ENCODE measurements at regions not wholly inside any gene's neighbourhood (a gene's known extent, or its start where the extent isn't known, plus 50 kb on each side); places are given as distances from the start of the nearest gene placed in this dataset.

DNA sequence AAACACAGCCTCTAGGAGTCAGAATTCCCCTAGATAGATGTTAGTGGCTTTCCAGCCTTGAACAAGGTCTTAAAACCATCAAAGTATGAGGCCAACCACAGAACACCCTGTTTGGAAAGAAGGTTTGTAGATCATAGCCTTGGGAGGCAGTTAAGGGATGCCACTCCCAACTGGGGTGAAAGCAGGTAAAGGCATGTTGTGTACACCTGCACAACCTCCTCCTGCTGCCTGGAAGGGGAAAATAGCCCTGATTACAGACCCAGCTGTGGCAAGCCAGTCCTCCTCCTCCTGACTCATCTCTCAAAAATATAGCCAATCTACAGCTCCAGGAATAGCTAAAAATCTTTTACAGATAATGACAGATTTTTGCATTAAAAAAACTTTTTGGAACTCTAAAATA is 108.1 kb downstream of the RBM43 start:
- no peak for DNase-seq

DNA sequence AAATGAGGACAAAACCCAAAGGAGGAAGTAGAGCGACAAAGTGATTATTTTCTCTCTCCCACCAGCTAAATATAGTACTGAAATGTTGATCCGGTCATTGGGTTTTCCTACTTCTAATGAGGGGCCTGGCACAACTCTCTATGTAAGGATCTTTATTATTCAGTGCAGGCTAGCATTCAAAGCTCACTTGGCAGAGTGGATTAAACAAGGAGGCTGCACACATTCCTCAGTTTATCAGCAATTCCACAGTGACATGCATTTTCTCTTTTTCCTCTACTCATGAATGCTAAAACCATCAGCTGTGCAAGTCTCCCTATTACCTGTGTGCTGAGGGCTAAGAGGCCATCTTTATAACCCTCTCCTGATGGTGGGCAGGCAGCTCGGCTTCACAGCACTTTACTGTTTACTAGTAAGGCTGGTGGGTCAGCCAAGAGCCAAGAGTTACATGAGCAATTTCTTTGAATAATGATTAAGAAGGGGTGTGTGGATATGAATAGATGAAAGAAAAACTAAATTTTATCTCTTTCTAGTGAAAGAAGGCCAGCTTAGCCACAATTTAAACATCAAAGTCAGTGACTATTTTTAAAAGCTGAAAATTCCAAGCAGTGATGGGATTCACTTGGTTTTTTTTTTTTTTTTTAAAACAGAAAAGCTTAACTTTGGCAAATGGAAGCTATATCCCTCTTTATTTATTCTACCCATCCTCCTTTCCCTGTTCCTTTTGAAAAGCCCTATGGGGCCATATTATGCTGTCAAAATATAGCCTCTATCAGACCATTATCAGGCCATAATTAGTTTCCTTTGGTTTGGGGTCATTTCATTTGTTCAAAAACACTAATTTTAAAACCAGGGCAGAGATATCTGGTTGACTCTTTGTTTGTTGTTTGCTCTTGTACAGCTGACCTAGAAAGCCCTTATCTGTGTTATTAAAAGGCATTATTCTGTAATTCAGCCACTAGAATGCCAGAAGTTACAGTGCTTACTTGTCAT is 111.0 kb downstream of the RBM43 start:
- DNase-seq, result no peak

DNA sequence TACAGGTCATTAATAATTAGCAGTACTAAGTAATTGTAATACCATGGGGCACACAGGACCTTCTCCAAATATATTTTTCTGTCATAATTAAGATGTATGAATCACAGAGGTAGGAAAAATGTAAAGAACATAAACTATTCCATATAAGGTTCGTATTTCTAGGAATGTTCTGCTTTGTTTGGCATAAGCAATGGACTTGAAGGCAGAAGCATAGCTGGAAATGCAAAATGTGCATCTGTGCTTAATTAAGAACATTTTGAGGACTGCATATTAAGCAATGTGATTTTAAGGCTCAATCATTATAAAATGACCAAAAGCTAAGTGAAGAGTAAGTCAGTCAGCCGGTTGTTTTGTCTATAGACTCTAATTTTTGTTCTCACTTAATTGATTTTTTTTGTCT is 123.2 kb downstream of the RBM43 start:
- no peak for DNase-seq

DNA sequence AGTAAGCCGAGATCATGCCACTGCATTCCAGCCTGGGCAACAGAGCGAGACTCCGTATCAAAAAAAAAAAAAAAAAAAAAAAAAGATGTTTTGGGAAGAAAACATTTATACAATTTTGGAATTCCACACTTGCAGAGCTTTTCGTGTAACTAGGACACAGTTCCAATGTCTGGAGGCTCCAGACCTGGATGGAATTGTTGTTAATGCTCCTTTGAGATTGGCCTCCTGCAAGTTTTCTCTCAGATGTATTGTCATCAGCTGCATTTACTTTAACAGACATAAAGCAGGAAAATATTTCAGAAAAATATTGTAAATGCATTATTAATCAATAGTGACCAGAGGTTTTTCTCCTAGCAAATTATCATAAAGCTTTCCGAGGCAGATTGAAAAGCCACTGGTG is 124.1 kb downstream of the RBM43 start:
- DNase-seq, result no peak

DNA sequence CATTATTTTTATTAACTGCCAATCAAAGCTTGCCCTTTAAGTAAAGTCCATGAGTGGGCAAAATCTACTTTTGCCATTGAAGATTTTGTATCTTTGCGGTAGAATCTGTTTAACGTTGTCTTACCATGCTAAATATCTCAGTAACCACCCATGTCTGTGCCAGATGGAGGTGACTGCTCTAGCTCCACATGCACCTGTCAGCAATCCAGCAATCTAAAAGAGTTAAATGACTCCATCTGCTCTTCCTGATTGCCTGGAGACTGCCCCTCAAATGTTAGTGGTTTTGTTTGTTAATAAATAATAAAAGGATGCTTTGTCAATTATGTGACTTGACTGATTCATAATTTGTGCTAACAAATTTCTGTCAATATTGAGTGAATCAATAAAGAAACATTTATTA is 141.7 kb downstream of the RBM43 start:
- DNase-seq, result no peak

DNA sequence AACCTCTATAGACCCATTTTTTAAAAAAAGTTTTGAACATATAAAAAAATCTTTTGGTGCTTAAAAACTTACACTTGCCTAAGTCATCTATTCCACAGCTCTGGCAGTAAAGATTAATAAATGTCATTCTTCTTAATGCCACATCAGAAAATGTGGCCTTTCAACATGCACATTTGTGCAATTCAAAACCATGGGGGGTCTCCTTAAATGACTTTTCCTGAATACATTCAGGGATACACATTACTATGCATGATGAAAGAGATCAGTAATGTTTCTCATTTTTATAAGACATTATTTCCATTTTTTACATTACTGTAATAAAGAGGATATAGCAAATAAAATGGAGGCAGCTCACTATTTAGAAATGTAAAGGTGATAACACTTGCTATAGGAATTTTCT is 142.3 kb downstream of the RBM43 start:
- no peak for DNase-seq

DNA sequence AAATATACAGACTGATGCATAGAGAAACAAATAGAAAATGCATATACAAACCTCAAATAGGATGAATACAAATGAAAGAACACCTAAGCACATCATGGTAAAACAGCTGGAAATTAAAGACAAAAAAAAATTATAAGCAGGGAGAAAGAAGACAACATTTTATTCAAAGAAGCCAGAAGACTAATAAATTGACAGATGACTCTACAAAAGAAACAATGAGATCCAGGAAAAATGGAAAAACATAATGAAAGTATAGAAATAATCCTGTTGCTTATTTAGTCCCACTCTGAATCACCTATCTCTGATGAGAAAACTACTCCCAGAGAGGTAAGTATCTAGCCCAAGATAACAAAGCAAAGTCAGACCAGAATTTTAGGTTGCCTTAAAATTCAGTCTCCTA is 143.4 kb downstream of the RBM43 start:
- DNase-seq, result no peak

DNA sequence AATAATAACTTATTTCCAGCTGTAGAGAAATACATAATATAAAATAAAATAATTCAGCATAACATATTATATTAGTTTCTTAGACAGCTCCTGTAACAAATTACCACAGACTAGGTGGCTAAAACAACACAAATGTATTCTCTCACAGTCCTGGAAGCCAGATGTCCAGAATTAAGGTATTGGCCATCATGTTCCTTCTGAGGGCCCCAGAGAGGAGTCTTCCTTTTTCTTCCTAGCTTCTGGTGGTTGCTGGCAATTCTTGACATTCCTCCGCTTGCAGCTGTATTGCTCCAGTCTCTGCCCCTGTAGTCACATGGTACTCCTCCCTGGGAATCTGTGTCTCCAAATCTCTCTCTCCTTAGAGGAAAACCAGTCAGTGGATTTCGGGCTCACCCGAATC is 146.8 kb downstream of the RBM43 start:
- DNase-seq, result no peak

DNA sequence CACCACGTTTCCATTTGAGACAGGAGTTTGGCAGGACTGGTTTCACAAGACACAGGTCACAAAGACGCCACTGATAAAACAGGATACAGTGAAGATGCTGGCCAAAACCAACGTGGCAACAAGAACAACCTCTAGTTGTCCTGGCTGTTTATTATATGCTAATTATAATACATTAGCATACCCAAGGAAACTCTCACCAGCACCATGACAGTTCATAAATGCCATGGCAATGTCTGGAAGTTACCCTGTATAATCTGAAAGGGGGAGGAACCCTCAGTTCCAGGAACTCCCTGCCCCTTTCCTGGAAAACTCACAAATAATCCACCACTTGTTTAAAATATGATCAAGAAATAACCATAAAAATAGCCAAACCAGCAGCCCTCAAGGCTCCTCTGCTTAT is 148.3 kb downstream of the RBM43 start:
- DNase-seq, result no peak

DNA sequence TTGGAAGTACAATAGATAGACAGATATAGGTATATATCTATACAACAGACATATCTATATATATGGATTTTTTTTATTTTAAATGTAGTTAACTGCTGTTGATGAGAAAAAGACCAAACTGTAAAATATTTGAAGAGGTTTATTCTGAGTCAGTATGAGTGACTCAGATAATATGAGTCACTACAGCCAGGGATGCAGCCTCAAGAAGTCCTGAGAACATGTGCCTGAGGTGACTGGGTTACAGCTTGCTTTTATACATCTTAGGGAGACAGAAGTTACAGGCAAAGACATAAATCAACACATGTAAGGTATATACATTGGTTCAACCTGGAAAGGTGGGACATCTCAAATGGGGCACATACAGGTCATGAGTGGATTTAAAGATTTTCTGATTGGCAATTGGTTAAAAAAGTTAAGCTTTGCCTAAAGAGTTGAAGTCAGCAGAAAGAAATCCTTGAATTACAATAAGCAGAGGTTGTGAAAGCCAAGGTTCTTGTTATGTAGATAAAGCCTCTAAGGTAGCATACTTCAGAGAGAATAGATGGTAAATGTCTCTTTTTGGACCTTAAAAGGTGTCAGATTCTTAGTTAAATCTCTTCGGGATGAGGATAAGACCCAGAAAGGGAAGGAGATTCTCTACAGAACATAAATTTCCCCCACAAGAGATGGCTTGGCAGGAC is 149.9 kb downstream of the RBM43 start:
- no peak for DNase-seq

DNA sequence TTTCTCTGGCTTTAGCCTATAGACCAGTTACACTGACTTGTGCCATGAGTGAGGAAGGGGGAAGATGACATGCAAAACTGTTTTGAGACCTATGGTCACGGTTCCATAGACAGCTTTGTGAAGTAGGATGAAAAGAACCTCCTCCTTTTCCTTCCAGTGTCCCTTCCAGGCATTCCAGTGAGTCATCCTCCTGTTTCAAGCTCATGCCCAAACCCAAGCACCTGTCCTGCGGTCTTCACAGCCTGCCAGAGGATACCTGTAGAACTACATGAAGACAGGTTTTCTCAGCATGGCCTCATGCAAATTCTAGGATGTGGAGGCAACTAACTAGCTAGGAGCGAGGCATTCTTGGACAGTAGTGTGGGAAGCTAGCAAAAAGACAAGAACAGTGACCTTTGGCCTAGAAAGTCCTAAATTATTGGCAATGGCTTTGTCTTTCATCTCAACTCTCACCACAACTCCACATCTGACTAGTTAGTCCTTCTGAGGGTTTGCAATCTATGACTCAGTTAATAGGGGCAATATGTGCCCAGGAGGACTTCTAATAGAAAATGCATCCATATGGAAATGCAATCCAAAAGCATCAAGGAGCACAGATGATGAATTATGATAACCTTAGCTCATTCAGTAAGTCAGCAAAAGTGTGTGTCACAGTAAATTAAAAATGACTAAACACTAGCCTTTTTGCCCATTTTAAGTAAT is 154.7 kb downstream of the RBM43 start:
- DNase-seq, result no peak

DNA sequence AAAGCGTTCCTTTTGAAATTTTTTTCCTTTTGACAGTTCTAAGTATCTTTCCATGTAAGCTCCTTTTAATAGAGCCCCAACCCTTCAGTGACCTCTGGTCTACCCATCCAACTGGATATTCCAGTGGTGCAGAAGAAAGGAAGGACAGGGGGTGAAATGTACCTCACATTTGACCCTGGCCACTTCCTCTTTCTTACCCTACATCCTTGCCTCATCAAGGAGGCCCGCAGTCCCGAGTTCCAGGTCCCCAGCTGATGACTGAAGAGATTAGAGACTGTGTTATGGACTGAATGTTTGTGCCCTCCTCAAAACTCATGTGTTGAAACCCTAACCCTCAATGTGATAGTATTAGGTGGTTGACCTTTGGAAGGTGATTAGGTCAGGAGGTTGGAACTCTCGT is 158.1 kb downstream of the RBM43 start:
- no peak for DNase-seq

DNA sequence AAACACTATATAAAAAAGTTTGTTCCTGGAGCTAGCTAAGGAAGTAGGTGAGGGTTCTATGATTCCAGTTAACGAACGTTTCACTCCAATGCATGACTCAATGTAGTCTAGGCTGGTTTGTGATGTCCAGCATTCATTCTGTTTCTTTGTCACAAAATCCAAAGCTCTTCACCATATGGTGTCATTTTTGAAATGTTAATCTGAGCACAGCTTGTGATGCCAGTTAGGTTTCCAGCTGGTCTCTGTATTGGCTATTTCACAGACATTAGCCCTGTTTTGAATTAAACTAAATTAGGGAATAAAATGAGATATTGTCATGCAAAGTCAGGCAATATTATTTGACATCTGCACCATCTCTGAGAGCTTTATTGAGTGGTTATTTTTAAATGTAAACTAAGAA is 159.4 kb downstream of the RBM43 start:
- no peak for DNase-seq

DNA sequence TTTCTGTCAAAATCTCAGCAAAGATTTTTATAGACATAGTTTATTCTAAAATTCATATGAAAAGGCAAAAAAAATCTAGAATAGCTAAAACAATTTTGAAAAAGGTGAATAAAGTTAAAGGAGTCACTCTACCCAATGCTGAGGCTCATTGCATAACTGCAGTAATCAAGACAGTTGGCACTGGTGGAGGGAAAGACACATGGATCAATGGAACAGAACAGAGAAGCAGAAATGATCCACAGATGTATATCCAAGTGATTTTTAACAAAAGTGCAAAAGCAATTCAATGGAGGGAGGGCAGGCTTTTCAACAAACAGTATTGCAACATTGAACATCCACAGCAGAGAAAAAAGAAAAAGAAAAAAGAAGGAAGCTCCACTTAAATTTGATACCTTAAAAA is 162.8 kb downstream of the RBM43 start:
- no peak for DNase-seq

DNA sequence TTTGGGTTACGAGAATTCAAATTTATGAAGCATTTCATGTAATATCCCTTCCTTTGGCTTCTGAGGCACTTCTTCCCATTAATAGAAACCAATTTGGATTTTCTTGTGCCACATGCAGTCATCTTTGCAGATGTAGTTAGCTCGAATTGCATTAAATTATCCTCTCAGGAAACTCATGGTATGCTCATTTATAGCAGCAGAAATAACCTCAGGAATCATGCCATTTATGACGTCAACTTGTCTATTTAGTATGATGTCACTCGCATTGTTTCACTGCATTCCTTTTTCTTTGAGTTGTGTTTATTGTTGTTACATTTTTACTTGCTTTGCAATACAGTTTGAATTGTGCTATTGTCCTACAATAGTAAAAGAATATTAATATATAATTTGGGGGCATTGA is 163.8 kb downstream of the RBM43 start:
- DNase-seq, result no peak

DNA sequence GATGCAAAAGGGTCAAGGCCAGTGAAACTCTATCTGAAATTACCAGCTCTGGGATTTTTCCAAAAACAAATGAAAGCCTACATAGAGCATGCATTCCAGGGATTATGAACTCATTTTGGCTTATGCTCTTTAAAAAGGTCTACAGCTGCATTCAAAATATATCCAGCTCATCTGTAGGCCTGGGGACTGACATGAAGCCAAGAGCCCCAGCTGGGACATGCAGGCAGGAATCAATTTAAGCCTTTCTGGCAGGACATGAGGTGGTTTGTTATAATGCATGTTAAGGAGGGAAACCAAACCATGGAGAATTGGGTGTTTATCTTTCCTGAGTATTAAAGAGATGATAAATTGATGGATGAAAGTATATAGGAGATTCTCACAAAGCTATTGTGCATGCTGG is 164.5 kb downstream of the RBM43 start:
- DNase-seq, result no peak

DNA sequence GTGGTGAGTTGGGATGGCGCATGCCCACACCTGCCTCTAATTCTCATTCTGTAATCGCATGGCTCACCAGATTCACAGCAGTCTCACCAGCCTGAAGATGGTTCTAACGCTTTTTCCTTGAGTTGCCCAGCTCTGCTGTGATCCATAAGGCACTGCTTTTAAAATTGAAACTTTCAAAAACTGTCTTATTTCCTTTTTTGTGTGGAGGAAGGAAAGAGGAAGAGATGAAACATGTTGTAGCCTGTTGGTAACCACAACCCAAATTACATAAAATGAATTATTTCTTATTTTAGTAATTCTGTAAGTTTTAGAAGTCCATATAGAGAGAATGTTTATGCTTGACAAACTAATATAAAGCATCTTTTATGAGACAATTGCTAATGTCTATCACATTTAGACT is 165.4 kb downstream of the RBM43 start:
- DNase-seq, result no peak

DNA sequence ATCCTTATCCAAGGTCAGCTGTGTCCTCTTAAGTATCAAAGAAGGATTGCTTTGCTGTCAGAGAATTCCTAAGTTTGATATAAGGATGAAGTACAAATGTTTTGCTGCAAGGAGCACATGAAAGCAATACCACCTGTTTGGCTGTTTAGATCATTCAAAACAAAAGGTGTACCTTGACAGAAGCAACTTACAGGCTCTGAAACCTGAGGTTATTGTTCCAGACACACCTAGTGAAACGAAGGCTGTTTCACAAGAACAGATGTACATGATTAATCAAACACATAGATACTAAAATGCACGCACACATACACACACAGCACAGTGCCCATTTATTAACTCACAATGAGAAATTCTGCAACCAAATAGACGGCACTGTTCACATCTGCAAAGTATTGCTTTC is 166.2 kb downstream of the RBM43 start:
- DNase-seq, result no peak

DNA sequence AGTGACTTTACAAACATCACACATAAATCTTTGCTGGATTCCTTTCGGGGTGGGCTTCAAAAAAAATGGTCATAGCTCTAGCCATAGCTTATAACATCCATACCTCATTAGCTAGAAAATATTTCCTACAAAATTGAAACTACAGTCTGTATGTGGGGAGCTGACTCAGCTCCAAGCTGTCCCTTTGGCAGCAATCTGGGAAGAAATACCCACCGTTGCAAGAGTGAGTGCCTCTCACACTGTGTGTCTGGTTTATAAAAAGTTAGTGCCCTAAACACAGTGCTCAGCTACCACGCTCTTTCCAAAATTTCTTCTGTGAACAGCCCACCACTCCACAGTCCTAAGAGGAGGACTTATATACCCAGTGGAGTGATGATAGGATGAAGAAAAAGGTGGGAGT is 170.1 kb downstream of the RBM43 start:
- no peak for DNase-seq

DNA sequence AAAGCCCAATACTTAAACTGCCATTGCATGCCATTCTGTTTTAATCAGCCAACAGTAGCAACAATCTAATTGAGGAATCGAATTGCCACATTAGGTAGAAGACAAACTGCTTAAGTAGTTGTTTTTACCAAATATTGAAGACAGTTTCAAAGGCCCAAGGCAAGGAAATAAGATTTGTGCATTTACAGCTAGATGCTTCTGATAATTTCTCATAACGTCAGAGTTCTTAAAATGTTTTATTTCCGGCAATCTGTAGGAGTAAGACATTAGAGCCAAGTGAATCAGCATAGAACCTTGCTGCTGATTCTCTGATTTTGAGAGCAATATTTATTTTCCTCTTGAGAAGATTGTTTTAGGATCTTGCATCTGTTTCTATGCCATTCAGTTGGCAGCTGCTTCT is 174.3 kb downstream of the RBM43 start:
- DNase-seq, result no peak

DNA sequence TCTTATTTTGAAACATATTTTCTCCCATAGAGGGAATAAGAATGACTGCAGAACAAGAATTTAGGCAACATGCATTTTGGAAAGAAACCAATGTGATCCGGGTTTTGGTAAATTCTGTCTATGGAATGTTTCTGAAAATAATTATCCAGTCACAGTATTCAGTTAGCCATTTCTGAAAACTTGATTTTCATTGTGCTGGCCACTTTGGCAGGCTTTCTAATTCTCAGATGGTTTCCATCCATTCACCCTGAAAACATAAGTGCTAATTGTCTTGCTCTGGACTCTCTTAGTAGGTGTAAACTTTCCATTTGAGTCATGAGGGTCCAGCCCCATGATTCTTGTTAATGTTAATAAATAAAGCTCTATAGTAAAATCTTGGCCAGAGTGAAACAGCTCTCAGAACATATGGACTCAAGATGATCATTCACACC is 176.5 kb downstream of the RBM43 start:
- DNase-seq, result no peak

DNA sequence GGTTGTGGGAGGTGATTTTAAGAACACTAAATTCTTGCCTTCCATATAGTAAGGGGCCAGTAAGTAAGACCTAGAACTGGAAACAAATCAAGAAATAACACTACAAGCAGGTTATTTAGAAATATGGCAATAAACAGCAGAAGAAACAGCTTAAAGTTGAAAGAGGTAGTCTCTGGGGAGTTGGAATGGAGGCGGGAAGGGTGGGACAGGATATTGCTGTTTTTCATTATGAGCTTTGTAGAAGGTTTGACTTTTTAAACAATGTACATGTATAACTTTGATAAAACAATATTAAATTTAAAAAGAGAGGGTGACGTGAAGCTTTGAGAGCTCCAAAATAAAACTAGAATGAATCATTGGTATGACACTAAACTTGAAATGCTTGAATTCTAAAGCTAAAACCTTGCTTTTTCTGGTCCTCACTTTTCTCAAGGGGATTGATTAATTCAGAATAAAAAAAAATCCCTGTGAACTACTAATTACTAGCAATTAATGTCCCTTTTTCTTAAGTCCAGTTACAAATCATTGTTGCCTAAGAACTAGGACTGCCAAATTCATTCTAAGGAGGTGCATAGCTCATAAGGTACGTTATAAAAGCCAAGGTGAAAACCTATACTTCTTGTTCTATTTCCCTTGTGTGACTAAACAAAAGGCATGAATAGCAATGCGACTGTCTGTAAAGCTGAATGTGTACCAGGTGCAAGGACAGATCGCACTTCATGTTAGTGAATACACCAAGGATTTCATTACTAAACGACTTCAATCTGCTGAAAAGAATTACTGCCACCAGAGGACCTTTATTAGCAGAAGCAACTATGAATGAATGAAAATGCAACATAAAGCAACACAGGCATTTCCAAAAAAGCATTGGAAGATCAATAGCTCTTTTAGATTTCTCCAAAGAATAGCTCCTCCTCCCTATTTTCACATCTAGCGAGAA is 177.5 kb downstream of the RBM43 start:
- DNase-seq, result no peak

DNA sequence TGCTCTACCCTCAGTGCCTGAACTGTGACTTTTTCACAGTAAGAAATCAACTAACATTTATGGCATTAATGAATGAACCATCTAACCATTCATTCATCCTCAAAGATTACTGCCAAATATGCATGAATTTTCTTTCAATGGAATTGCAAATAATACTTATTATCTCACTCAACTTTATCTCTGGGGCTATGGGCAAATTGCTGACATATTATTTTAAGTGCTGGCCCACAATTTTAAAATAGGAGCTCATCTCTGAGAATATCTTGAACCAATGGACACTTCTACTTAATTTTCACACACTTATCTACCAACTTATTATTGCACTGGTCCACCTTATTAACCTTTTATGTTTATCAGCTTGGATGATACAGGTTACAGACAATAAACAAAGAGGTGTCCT is 182.8 kb downstream of the RBM43 start:
- no peak for DNase-seq
